ENCODE measurements at regions not wholly inside any gene's neighbourhood (a gene's known extent, or its start where the extent isn't known, plus 50 kb on each side); places are given as distances from the start of the nearest gene placed in this dataset.

DNA sequence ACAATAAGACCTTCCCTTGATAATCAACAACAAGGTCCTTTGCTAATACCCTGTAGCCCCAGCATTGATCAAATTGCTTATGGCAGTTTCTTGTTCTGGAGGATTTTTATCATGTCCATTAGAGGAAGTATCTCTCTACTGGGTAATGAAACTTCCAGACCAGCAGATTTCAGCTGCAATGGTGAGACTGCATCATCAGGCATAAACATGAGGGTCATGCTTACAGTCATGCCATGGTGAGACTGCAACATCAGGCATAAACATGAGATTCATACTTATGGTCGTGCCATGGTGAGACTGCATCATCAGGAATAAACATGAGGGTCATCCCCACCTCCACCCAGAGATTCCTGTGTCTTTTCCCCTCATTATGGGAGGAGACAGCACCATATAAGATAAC is 129.0 kb upstream of the LIPC start:
- TF ChIP-seq CTCF (IDR thresholded peaks at IDR 0.05) (no peak), EZH2 (IDR thresholded peaks at IDR 0.05; ENCODE audit: borderline replicate concordance, insufficient read depth, low read depth, low read length, poor library complexity, severe bottlenecking) (no peak)

Data from B cell (primary cell).